GM23338 (cell line): ENCODE measurements at regions not wholly inside any gene's neighbourhood (a gene's known extent, or its start where the extent isn't known, plus 50 kb on each side); places are given as distances from the start of the nearest gene placed in this dataset.

Experiments
- ATAC-seq: fragments of 200-7000 bp; cut with Tn5 transposase; 3 replicates; pipeline ENCODE4 v1.9.1; 2020
- DNase-seq: peaks from one replicate; pipeline ENCODE4 v3.0.0-alpha.2; 2015; ENCODE audit warnings: low spot score
- H2AFZ ChIP-seq: fragments of 200-600 bp; sonication (generic); 2 replicates; pipeline ENCODE4 v1.8.0; 2016; ENCODE audit warnings: antibody characterized with exemption, mild to moderate bottlenecking, moderate library complexity
- H3F3A ChIP-seq: fragments of 200-600 bp; sonication (generic); replicated peaks from 2 replicates; pipeline ENCODE4 v1.8.0; 2017; ENCODE audit warnings: antibody characterized with exemption, mixed run types, low read depth
- H3K27ac ChIP-seq: fragments of 200-600 bp; sonication (generic); 2 replicates; pipeline ENCODE4 v1.6.1; 2016; ENCODE audit warnings: low read depth
- H3K27me3 ChIP-seq: fragments of 200-600 bp; sonication (generic); 2 replicates; pipeline ENCODE4 v1.8.0; 2016; ENCODE audit warnings: mild to moderate bottlenecking, mixed run types, moderate library complexity; ENCODE audit not compliant: insufficient read depth
- H3K36me3 ChIP-seq: fragments of 200-600 bp; sonication (generic); 2 replicates; pipeline ENCODE4 v1.8.0; 2016; ENCODE audit warnings: mild to moderate bottlenecking; ENCODE audit not compliant: insufficient read depth
- H3K4me1 ChIP-seq: fragments of 200-600 bp; sonication (generic); 2 replicates; pipeline ENCODE4 v1.8.0; 2016; ENCODE audit warnings: mild to moderate bottlenecking, moderate library complexity; ENCODE audit not compliant: insufficient read depth
- H3K4me2 ChIP-seq: fragments of 200-600 bp; sonication (generic); 2 replicates; pipeline ENCODE4 v1.7.1; 2017; ENCODE audit warnings: mixed run types
- H3K4me3 ChIP-seq: fragments of 200-600 bp; sonication (generic); 2 replicates; pipeline ENCODE4 v1.6.1; 2016; ENCODE audit warnings: mixed run types
- H3K79me2 ChIP-seq: fragments of 200-600 bp; sonication (generic); replicated peaks from 2 replicates; pipeline ENCODE4 v1.8.0; 2017; ENCODE audit warnings: mild to moderate bottlenecking; ENCODE audit not compliant: insufficient read depth
- H3K9me2 ChIP-seq: fragments of 200-600 bp; sonication (generic); 2 replicates; pipeline ENCODE4 v1.8.0; 2017; ENCODE audit not compliant: insufficient read depth
- H4K20me1 ChIP-seq: fragments of 200-600 bp; sonication (generic); replicated peaks from 2 replicates; pipeline ENCODE4 v1.8.0; 2017; ENCODE audit warnings: mild to moderate bottlenecking; ENCODE audit not compliant: insufficient read depth
- H3K27ac Mint-ChIP-seq: 2 replicates; pipeline ENCODE4 v1.8.0; 2020; ENCODE audit warnings: inconsistent platforms, mild to moderate bottlenecking, moderate library complexity, mixed read lengths
- H3K27me3 Mint-ChIP-seq: 3 replicates; pipeline ENCODE4 v1.8.0; 2022; ENCODE audit warnings: low read depth, mild to moderate bottlenecking, moderate library complexity, mixed read lengths, inconsistent platforms; ENCODE audit not compliant: insufficient read depth, poor library complexity
- H3K36me3 Mint-ChIP-seq: 3 replicates; pipeline ENCODE4 v1.8.0; 2021; ENCODE audit warnings: low read depth, mild to moderate bottlenecking, inconsistent platforms, moderate library complexity, mixed read lengths
- H3K4me1 Mint-ChIP-seq: 3 replicates; pipeline ENCODE4 v1.8.0; 2020; ENCODE audit warnings: mild to moderate bottlenecking, inconsistent platforms, mixed read lengths
- H3K4me3 Mint-ChIP-seq: 3 replicates; pipeline ENCODE4 v1.8.0; 2021; ENCODE audit warnings: moderate library complexity, mild to moderate bottlenecking, inconsistent platforms, mixed read lengths
- H3K9me3 Mint-ChIP-seq: 3 replicates; pipeline ENCODE4 v1.8.0; 2020; ENCODE audit warnings: moderate library complexity, mild to moderate bottlenecking, inconsistent platforms, mixed read lengths
- CREB1 ChIP-seq: fragments of 250-450 bp; sonication (Bioruptor Pico); IDR thresholded peaks from 2 replicates; pipeline ENCODE4 v1.5.0; 2020; ENCODE audit warnings: low read depth, mild to moderate bottlenecking, moderate library complexity
- ETS1 ChIP-seq: IDR thresholded peaks from 2 replicates; pipeline ENCODE4 v1.6.1; 2016; ENCODE audit warnings: antibody characterized with exemption
- EZH2 ChIP-seq: fragments of 200-600 bp; sonication (generic); IDR thresholded peaks from one replicate; pipeline ENCODE4 v1.8.0; 2017; ENCODE audit warnings: antibody characterized with exemption, mild to moderate bottlenecking, low read depth; ENCODE audit not compliant: unreplicated experiment
- EZH2phosphoT487 ChIP-seq: fragments of 200-600 bp; sonication (generic); IDR thresholded peaks from one replicate; pipeline ENCODE4 v1.8.1; 2018; ENCODE audit warnings: antibody characterized with exemption; ENCODE audit not compliant: unreplicated experiment
- JUNB ChIP-seq: IDR thresholded peaks from one replicate; pipeline ENCODE4 v1.6.1; 2016; ENCODE audit warnings: antibody characterized with exemption; ENCODE audit not compliant: unreplicated experiment
- NANOG ChIP-seq: IDR thresholded peaks from 2 replicates; pipeline ENCODE4 v1.6.1; 2016; ENCODE audit warnings: antibody characterized with exemption, borderline replicate concordance
- POLR2AphosphoS5 ChIP-seq: IDR thresholded peaks from 2 replicates; pipeline ENCODE4 v1.6.1; 2016; ENCODE audit warnings: antibody characterized with exemption, low read depth
- STAT1 ChIP-seq: IDR thresholded peaks from one replicate; pipeline ENCODE4 v1.6.1; 2016; ENCODE audit warnings: antibody characterized with exemption; ENCODE audit not compliant: unreplicated experiment
- ZNF114 ChIP-seq: fragments of 250-450 bp; sonication (Bioruptor Pico); IDR thresholded peaks from 2 replicates; pipeline ENCODE4 v1.5.0; 2020; ENCODE audit warnings: mild to moderate bottlenecking, moderate library complexity
- ZNF331 ChIP-seq: fragments of 250-450 bp; sonication (Bioruptor Pico); IDR thresholded peaks from 2 replicates; pipeline ENCODE4 v1.5.0; 2020; ENCODE audit warnings: low read depth, mild to moderate bottlenecking, moderate library complexity
- TF ChIP-seq, protein P1 (sequence below): IDR thresholded peaks from one replicate; pipeline ENCODE4 v1.6.1; 2018; ENCODE audit warnings: antibody characterized with exemption; ENCODE audit not compliant: unreplicated experiment

DNA sequence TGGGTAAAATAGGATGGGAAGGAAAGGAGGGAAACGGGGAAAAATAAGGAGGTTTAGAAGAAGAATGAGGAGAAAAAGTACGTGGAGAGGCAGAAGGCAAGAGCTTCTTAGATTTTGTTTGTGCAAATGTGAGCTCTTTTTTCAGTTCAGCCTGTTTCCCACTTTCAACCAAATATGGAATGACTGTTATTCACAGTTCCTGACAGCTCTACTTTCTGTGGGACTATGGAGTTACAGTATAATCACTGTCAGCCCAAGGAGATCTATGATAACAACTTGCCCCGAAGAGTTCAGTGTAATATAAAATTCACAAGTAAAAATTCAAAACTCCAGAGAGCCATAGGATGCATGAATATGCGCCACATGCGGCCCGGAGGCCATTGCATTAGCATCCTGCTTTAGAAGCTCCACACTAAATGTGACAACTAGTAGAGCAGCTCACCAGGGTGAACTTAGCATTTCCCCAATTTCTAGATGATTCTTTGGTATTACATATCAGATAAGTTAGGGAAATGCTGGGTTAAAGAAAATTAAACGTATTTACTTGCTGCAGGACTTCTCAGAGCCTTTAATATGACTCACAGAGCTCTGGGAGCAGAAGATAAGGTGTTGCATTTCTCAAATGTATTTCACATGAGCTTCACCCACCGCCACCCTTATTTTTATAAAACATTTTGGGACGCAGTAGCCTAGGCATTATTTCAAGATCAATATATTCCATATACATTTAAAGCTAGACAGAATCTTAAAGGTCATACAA, 234.6 kb downstream of the EBLN2 start:
- TF ChIP-seq ETS1 (no peak), CREB1 (CRISPR knock-in tag) (no peak), ZNF331 (CRISPR knock-in tag) (no peak), STAT1 (no peak), NANOG (no peak), ZNF114 (CRISPR knock-in tag) (no peak)
- DNase-seq (no peak), ATAC-seq (no peak)
- Histone ChIP-seq H3K27ac (no peak overlapping the region), H3K27me3 (no peaks in the 10 kb centered on the region), H3K4me3 (no peak overlapping the region), H3K9me2 (no peaks in the 10 kb centered on the region), H3K4me2 (no peak overlapping the region), H4K20me1 (no peaks in the 10 kb centered on the region), H3K36me3 (no peaks in the 10 kb centered on the region), H3K79me2 (no peaks in the 10 kb centered on the region), H3K4me1 (no peaks in the 10 kb centered on the region; the same call in 1 of the 2 replicates), H3F3A (no peaks in the 10 kb centered on the region), H2AFZ (peak overlapping the region; percentile 0; the same call in 1 of the 2 replicates)
- no peaks in the 10 kb centered on the region for H3K9me3 Mint-ChIP-seq
- peaks cover 23% of the 10 kb centered on the region for H3K4me1 Mint-ChIP-seq
- H3K27me3 Mint-ChIP-seq = peaks cover 3% of the 10 kb centered on the region
- no peak overlapping the region for H3K4me3 Mint-ChIP-seq
- H3K27ac Mint-ChIP-seq = no peak overlapping the region; the same call in 1 of the 2 replicates
- no peaks in the 10 kb centered on the region for H3K36me3 Mint-ChIP-seq

- no peak for ATAC-seq
- H3F3A ChIP-seq = no peaks in the 10 kb centered on the region
- Mint-ChIP-seq H3K27ac (no peak overlapping the region), H3K9me3 (no peaks in the 10 kb centered on the region), H3K36me3 (no peaks in the 10 kb centered on the region), H3K4me1 (peaks cover 20% of the 10 kb centered on the region), H3K4me3 (no peak overlapping the region), H3K27me3 (peaks cover 3% of the 10 kb centered on the region)
- H3K36me3 ChIP-seq = no peaks in the 10 kb centered on the region
- H3K4me3 ChIP-seq = no peak overlapping the region
- no peak for DNase-seq
- H3K27ac ChIP-seq = no peak overlapping the region
- no peaks in the 10 kb centered on the region; the same call in 1 of the 2 replicates for H3K4me1 ChIP-seq
- H3K4me2 ChIP-seq = no peak overlapping the region
- H3K79me2 ChIP-seq = no peaks in the 10 kb centered on the region
- no peaks in the 10 kb centered on the region for H4K20me1 ChIP-seq
- no peak overlapping the region for H2AFZ ChIP-seq
- H3K27me3 ChIP-seq = no peaks in the 10 kb centered on the region
- H3K9me2 ChIP-seq = no peaks in the 10 kb centered on the region
- TF ChIP-seq JUNB (no peak), ZNF114 (CRISPR knock-in tag) (no peak), CREB1 (CRISPR knock-in tag) (no peak), NANOG (no peak), EZH2phosphoT487 (no peak), POLR2AphosphoS5 (no peak), ZNF331 (CRISPR knock-in tag) (no peak), EZH2 (no peak)
- TF ChIP-seq, protein P1, sequence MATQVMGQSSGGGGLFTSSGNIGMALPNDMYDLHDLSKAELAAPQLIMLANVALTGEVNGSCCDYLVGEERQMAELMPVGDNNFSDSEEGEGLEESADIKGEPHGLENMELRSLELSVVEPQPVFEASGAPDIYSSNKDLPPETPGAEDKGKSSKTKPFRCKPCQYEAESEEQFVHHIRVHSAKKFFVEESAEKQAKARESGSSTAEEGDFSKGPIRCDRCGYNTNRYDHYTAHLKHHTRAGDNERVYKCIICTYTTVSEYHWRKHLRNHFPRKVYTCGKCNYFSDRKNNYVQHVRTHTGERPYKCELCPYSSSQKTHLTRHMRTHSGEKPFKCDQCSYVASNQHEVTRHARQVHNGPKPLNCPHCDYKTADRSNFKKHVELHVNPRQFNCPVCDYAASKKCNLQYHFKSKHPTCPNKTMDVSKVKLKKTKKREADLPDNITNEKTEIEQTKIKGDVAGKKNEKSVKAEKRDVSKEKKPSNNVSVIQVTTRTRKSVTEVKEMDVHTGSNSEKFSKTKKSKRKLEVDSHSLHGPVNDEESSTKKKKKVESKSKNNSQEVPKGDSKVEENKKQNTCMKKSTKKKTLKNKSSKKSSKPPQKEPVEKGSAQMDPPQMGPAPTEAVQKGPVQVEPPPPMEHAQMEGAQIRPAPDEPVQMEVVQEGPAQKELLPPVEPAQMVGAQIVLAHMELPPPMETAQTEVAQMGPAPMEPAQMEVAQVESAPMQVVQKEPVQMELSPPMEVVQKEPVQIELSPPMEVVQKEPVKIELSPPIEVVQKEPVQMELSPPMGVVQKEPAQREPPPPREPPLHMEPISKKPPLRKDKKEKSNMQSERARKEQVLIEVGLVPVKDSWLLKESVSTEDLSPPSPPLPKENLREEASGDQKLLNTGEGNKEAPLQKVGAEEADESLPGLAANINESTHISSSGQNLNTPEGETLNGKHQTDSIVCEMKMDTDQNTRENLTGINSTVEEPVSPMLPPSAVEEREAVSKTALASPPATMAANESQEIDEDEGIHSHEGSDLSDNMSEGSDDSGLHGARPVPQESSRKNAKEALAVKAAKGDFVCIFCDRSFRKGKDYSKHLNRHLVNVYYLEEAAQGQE = no peak
Observed at GRCh38 chr3:73296859-73297258, 235.4 kb downstream of the EBLN2 start.
